GM21576 (cell line): ENCODE measurements at regions not wholly inside any gene's neighbourhood (a gene's known extent, or its start where the extent isn't known, plus 50 kb on each side); places are given as distances from the start of the nearest gene placed in this dataset.

ENCODE experiments used
- ATAC-seq: cut with Tn5 transposase; IDR thresholded peaks from one replicate; pipeline ENCODE4 v1.9.1; 2021; ENCODE audit warnings: mild to moderate bottlenecking, moderate library complexity; ENCODE audit not compliant: unreplicated experiment

DNA sequence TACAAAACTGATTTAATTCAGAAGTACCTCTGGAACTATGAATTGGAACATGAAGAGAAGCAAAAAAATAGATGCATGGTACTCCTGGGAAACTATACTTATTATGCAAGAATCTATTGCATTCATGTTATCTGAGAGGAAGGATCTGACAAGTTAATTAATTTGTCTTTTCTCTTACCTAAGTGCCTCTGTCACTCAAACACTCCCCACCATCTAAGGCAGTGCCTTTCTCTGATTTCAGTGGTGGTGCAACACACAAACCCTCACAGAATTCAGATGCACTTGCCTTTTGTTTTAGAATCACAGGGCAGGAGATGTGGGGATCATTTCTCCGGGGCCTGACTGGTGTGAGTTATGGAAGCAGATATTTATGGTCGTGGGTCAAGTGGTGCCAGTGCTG is 52.5 kb upstream of the C9orf72 start:
- ATAC-seq = no peak

DNA sequence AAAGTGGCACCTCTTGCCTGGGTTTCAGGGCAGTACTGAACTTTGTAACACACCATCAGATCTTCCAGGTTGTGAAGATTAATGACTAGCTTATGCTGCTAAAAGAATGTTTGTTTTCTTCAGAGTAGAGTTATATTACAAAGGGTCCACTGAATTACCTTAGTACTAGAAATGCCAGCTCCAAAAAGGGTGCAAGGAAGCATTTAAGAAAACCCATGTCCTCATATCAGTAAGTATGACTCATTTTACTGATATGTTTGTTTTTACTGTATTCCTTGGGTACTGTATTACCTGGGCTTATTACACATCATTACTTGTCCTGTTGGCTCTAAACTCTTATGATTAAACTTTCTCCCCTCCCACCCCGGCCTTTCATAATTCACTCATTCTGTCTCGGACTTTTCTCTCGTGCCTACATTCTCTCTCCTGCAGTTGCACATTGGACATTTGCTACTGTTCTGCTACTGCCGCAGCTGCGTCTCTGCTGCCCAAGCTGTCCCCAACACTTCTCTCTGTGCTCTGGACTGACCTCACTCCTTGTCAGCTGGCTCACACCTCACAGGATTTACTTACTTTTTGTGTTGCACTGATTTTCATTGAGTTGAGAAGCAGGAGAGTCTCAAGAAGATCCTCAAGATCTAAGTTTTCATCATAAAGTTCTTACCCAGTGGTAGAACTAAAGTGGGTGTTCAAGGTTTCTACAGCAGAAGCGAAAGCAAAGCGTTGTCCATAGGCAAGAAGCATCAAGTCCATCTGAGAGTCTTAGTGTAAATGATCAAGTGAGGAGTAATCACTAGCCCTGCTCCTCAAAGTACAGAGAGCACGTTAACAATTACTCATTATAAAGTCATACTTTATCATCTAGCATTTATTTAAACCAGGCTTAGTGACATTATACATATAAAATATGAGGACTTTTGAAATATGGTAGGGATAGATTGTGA is 53.2 kb upstream of the C9orf72 start:
- no peak for ATAC-seq

DNA sequence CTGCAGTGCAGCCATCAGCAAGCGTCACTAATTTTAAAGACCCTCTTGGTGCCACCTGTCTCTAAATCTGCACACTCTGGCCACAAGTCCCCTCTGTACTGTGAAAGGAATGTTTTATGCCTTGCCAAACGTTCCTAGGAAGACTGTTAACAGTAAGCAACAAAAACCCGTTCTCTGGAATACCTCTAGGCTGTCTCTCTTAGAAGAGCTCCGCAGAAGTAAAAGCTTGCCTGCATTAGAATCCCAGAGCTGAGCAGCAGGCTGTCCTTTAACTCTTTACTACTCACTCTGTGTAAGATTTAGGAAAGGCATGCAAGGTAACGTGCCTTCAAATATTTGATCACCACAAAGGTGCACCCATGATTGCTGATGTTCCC is 53.9 kb upstream of the C9orf72 start:
- ATAC-seq = no peak

DNA sequence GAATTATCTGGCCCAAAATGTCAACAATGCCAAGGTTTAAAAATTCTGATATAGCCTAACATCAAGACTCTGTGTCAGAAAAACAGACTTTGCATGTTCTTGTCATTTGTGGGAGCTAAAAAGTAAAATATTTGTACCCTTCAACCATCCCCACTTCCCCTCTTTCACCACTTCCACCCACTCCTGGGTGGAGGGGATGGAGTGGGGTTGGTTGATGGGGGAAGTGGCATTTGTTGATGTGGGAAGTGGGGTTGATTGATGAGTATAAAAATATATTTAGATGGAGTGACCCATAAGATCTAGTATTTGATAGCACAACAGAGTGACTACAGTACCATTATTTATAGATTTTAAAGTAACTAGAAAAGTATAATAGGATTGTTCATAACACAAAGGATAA is 55.0 kb upstream of the C9orf72 start:
- ATAC-seq = no peak

DNA sequence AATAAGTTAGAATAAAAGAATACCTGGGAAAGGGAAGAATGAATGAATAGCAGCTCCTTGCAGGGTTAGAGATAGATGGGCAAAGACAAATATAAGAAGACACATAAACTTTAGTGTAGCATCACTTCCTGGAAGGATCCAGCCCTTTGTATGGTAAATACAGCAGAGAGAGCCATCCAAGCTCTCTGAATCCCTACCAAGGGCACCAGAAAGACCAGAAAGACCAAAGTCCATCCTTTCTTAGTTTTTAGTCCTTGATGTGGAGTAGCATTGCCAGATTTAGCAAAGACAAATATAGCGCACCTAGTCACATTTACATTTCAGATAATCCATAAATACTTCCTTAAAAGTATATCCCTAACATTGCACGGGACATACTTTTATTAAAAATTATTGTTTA is 56.1 kb upstream of the C9orf72 start:
- ATAC-seq = no peak

DNA sequence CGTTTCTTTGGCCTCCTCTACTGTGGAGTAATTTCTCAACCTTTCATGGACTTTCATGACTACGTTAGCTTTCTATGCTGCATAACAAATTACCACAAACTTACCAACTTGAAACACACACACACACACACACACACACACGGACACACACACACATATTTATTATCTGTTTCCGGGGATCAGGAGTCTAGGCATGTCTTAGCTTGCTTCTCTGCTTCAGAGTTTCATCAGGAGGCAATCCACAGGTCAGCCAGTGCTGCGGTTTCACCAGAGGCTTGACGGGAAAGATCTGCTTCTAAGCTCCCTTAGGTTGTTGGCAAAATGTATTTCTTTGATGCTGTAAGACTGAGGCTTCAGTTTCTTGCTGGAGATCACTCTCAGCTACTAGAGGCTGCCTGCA is 59.0 kb upstream of the C9orf72 start:
- ATAC-seq = no peak

DNA sequence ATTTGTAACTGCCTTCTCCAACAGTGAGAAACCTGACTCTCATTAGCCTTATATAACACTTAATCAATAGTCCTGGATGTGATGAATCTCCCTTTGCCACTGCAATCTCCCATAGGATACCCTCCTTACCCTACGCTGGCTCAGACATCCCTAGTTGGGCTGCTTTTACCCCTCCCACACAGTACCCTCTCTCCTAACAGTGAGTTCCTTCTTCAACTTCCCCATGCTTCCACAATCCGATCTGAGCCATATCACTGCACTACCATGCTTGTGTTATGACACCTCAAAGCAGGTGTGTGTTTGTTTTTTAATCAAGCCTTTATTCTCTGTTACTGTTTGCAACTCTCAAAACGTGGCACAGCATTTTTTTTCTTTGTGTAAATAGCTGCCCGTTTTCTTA is 60.5 kb upstream of the C9orf72 start:
- ATAC-seq = no peak

DNA sequence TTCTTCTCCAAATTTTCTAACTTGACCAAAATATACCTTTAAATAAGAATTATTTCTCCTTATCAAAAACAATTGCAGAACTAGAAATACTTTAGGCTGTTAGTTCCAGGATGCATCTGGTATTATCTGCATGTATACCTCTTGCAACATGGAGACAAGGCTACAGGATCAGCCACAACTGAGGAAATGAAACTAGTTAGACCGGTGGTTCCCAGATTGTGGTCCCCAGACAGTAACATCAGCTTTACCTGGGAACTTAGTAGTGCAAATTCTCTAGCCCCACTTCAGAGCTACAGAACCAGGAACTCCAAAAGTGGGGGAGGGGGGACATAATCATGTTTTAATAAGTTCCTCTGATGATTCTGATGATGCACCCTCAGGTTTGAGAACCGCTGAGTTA is 61.6 kb upstream of the C9orf72 start:
- no peak for ATAC-seq

DNA sequence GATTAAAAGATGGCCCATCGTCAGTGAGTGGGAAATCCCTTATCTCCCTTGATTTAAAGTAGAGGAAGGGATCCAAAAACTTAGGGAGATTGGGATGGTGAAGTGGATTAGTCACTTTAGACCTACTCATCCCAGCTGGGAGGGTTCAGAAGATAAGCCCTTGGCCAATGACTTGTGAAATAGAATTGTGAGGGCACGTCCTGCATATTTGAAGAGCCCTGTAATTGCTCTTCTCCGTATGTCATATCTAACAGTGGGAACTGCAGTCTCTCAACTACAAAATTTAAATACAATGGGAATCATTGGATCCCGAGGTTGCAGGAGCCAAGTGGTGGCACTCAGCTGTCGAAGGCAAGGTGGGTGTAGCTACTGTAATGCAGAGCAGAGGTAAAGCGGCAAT is 65.4 kb upstream of the C9orf72 start:
- ATAC-seq = no peak

DNA sequence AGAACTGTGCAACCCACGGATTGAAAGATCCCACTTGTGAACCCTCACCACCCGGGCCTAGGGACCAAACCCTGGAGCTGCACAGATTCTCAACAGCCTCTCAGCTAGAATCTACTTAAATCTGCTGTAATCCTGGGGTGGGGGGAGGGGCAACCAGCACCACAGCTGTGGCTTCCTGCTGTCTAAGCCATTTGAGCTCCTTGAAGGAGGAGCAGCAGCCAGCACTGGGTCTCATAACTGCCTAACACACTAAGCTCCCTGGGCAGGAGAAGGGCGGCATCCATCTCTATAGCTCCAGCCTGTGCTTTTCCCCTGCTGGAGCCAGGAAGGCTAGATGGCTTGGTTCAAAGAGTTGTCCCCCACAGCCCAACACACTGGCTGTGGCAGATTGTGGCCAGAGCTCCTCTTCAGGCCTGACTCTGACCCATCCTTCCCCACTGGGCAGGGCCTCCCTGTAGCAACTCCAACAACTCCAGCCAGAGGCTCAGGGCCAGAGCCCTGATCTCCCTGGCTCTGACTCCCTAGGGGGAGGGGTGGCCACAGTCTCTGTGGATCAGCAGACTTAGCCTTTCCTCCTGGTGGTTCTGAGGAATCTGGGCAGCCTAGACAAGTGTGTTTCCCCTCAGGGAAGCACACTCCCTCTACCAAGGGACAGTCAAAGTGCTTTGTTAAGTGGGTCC is 72.0 kb upstream of the C9orf72 start:
- no peak for ATAC-seq

DNA sequence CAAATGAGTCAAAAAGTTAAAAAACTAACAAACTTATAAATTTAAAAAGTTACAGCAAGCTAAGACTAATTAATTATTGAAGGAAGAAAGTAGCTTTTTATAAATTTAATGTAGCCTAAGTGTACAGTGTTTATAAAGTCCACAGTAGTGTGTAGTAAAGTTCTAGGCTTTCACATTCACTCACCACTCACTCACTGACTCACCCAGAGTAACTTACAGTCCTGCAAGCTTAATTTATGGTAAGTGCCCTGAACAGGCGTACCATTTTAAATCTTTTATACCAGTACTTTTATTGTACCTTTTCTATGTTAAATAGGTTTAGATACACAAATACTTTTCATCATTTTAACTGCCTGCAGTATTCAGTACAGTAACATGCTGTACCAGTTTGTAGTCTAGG is 80.0 kb upstream of the C9orf72 start:
- no peak for ATAC-seq

DNA sequence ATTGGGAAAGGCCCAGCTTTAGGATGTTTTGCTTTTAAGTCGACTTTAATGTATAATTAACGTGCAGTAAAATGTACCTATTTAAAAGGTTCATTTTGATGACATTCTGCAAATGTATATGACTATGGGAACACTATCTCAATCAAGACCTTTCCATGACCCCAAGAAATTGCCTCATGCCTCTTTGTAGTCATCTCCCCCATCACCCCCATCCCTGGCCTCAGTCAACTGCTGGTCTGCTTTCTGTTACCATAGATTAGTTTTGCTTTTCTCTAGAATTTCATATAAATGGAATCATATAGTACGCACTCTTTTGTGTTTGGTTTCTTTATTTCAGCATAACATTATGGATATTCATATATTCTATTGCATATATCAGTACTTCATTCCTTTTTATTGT is 80.7 kb upstream of the C9orf72 start:
- no peak for ATAC-seq

DNA sequence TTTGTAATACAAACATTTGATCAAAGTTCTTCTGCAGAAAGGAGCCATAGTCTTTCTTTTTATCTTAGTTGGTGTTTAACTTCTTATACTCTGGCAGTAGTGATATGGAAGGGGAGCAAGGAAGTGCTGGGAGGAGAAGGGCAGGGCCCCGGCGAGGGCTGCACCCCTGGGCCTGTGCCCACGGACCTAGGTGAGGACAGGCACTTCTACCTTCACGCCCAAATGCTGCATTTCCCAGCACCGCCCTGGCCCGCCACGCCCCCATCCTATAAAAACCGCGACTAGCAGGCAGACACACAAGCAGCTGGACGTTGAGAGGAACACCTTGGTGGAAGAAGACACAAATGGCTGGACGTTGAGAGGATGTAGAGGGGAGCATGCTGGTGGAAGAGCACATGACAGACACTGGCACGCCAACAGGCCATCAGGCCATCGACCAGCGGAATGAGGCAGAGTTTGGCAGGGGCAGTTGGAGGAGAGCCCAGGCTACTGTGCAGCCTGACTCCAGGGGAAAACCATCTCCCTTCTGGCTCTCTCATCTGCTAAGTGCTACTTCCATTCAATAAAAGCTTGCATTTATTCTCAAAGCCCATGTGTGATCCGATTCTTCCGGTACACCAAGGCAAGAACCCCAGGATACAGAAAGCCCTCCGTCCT is 81.5 kb upstream of the C9orf72 start:
- ATAC-seq = no peak

DNA sequence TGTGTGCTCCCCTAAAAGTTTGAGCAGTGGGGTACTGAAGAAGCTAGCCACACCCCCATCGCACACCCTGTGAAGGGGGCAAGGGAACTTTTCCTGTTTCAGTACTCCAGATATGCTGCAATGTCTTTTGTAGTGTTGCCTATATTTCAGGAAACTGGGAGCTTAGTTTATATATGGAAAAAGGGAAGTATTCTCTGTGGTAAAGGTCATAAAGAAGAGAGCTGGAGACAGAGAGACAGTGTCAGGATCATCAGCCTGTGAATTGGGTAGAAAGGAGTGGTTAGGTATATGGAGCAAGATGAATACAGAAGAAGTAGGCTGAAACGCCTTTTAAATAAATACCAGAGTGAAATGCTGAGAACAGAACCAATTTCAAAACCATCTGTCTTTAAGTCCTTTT is 82.2 kb upstream of the C9orf72 start:
- ATAC-seq = no peak

DNA sequence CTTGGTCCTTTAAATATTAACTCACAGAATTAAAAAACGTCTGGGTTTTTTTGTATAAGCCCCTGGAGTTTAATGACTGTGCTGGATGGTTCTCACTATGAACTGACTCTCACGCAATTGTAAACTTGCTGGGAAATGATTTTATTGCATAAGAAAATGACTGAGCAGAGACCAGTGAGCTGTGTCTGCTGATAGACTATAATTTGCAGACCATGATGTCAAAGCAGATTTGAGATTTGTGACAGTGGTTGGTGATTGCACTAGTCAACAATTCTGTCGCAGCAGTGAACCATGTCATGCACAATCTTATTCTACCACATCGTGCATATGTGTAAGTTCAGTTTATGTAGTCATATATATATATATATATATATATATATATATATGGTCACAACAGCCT is 85.7 kb upstream of the C9orf72 start:
- no peak for ATAC-seq

DNA sequence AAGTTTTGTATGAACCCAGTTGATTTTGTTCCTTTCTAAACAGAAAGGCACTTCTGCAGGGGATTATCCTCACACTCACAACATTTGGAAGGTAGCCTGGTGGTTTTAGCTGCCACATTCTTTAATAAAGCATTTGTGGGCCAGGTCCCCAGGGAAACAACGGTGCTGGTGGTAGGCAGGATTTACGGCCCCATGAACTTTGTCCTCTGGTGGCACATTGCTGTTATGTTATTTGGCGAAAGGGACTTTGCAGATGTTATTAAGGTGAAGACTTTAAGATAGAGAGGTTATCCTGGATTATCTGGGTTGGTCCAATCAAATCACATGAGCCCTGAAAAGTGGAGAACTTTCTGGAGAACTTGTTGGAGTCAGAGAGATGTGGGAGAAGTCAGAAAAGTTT is 86.3 kb upstream of the C9orf72 start:
- ATAC-seq = no peak

DNA sequence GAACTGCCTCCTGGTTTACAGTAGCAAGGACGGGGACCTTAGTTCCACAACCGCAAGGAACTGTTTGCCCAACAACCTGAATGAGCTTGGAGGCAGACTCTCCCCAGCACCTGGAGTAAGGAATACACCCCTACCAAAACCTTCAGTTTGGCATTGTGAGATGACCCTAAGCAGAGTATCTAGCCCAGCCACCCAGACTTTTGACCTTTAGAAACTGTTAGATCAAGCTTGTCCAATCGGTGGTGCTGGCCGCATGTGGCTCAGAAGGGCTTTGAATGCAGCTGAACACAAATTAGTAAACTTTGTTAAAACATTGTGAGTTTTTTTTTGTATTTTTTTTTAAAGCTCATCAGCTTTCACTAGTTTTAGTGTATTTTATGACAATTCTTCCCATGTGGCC is 86.9 kb upstream of the C9orf72 start:
- no peak for ATAC-seq

DNA sequence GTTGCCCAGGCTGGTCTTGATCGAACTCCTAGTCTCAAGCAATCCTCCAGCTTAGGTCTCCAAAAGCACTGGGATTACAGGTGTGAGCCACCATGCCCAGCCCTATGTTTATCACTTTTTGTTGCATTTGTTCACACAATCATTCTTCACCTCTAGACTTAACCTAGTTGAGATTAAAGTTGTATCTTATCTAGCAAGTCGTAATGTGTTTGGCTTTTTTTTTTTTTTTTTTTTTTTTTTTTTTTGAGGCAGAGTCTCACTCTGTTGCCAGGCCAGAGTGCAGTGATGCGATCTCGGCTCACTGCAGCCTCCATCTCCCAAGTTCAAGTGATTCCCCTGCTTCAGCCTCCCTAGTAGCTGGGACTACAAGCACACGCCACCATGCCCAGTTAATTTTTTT is 90.2 kb upstream of the C9orf72 start:
- ATAC-seq = no peak

DNA sequence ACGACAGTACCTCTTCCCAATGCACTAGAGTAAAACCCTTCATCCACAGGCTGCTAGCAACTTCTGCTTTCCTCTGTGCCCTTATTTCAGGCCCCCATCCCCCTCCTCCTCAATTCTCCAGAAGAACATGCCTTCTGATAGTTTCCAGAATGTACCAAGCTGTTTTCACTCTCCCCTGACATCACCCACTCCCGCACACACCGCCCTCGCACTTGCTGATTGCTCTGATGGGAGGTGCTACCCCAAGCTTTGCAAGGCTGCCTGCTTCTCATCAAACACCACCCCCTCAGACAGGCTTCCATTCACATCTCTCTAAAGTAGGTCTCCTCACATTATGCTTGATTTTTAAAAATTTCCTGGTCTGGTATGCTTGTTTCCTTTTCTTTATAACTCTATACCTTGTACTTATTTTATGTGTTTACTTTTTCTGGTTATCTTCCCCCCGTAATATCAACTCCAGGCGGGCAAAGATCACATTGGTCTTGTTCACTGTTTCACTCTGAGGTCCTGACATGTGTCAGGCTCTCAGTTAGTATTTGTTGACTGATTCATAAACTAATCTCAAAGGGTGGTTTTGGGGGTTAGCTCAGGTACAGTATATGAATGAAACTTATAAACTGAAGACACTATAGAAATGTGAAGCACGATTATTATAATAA is 91.0 kb upstream of the C9orf72 start:
- ATAC-seq = no peak

DNA sequence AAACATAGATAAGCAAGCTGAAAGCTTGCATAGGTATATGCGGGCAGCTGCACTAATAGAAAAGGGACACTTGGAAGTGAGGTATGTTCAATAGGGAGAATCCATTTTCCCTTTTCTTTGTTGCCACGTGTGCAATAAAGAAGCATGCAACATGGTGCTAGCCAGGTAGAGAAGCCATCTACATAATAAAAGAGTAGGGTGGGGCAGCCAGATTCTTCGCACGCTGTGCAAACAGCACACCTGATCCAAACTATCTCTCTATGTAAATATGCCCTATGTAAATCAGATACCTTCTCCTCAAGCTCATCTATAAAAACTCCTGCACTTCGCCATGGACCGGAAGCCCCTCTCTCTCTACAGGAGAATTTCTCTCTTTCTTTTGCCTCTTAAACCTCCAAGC is 91.9 kb upstream of the C9orf72 start:
- no peak for ATAC-seq

DNA sequence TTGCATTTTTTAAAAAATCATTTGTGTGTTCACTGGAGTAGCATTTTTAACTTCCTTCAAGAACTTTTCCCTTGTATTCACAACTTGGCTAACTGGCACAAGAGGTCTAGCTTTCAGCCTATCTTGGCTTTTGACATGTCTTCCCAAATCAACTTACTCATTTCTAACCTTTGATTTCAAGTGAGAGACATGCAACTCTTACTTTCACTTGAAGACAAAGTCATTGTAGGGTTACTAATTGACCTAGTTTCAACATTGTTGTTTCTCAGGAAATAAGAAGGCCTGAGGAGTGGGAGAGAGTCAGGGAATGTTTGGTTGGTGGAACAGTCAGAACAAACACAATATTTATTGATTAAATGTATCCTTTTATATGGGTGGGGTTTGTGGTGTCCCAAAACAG is 95.0 kb upstream of the C9orf72 start:
- no peak for ATAC-seq
